Activated T-cell treated with anti-CD3 and anti-CD28 coated beads, Interleukin-2, amount 50 U/mL, for 48 hours (primary cell): ENCODE measurements at regions not wholly inside any gene's neighbourhood (a gene's known extent, or its start where the extent isn't known, plus 50 kb on each side); places are given as distances from the start of the nearest gene placed in this dataset.

Source experiments
- DNase-seq, 2 experiments: peaks; one replicate each; pipeline ENCODE4 v3.0.0-alpha.2; 2020

- peak in 1 of 2 experiments; percentile 8 for DNase-seq
Observed at GRCh38 chr3:10555263-10555662, 49.9 kb upstream of the ATP2B2 start.

DNA sequence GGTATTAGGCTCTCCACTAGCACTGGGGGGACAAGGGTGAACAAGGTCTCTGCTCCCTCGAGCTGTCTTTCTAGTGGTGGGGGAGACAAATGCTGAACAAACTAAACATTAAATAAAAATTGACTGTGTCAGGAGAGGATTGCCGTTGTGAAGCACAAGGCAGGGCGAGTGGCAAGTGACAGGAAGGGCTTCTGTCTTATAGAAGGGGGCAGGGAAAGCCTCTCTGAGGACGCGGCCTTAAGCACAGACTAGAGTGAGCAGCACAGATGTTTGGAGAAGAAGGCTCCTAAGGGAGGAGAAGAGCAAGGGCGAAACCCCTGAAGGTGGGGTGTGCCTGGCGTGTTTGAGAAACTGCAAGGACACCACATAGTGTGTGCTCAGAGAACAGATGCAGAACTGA lies 50.9 kb upstream of the ATP2B2 start:
- DNase-seq = peak in 1 of 2 experiments; percentile 14

- no peak for DNase-seq
Observed at GRCh38 chr3:10557250-10557649, 51.9 kb upstream of the ATP2B2 start.

GRCh38 chr3:10557781-10558373 lies 52.5 kb upstream of the ATP2B2 start:
- DNase-seq = no peak

DNA sequence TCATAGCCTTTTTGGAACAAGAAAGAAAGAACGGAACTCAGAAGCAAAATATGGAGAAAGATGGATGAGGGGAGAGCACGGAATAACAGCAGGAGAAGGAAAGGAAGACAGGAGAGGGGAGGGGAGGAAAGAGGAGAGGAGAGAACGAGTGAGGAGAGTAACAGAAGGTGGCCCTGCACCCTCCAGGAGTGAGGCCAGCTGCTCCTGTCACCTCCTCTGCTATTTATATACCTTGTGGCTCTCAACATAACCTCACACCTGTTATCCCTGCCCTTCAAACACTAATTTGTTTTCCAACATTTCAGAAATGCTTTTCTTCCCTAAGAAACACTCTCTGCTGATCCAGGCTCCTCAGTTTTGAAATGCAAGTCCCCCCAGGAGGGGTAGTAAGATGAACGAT lies 53.4 kb upstream of the ATP2B2 start:
- no peak for DNase-seq

- no peak for DNase-seq
Observed at GRCh38 chr3:10560060-10560861, 54.9 kb upstream of the ATP2B2 start.

DNA sequence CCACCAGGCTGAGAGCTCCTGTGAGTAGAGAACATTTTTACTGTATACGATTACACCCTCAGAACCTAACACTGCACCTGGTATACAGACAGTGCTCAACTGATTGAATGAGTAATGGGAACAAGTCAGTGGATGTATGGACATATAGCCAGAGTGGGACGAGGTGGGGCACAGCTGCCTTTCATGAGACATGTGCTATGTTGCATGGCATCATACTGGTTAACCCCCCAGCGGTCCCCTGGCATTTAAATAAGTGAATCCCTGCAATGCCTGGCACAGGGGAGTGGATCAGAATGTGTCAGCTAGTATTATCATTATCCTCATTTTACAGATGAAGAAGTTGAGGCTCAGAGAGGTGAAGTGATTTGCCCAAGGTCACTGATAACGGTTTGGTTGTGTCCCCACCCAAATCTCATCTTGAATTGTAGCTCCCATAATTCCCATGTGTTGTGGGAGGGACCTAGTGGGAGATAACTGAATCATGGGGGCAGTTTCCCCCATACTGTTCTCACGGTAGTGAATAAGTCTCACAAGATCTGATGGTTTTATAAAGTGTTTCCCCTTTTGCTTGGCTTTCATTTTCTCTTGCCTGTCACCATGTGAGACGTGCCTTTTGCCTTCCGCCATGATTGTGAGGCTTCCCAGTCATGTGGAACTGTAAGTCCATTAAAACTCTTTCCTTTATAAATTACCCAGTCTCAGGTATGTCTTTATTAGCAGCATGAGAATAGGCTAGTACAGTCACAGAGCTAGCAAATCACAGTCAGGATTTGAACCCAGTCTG lies 56.0 kb upstream of the ATP2B2 start:
- DNase-seq = no peak

GRCh38 chr3:10561946-10562560 lies 56.7 kb upstream of the ATP2B2 start:
- peak in 1 of 2 experiments; percentile 28 for DNase-seq

- DNase-seq = no peak
Observed at GRCh38 chr3:10563396-10563795, 58.0 kb upstream of the ATP2B2 start.

- no peak for DNase-seq
Observed at GRCh38 chr3:10565814-10566213, 60.4 kb upstream of the ATP2B2 start.

GRCh38 chr3:10566451-10566850 lies 61.1 kb upstream of the ATP2B2 start:
- DNase-seq = no peak

GRCh38 chr3:10568549-10568948 lies 63.2 kb upstream of the ATP2B2 start:
- no peak for DNase-seq

- DNase-seq = no peak
Observed at GRCh38 chr3:10570196-10570946, 65.0 kb upstream of the ATP2B2 start.

GRCh38 chr3:10574101-10574620 lies 68.8 kb upstream of the ATP2B2 start:
- DNase-seq = no peak

DNA sequence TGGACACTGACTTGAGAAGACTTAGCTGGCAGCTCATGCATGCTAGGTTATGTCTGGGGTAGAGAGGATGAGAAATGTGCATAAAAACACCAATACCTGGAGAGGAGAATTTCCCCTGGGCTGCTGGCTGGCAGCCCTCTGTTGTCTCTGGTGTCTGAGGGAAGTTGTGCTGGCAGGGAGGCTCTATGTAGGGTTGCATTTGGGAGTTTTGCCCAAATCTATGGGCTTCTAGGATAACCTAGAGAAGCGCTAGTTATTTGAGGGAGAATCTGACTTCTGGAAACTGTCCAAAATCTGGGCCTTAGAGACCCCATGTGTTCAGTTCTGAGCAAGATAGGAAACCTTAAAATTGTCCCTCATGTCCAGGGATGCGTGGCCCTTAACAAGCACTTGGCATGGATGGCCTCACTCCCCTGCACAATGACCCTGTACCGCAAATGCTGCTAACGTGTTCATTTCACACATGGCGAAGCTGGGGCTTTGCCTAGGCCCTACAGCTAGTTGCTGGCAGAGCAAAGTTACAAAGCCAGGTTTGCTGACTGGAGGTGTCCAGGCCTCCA lies 70.3 kb upstream of the ATP2B2 start:
- DNase-seq = no peak

DNA sequence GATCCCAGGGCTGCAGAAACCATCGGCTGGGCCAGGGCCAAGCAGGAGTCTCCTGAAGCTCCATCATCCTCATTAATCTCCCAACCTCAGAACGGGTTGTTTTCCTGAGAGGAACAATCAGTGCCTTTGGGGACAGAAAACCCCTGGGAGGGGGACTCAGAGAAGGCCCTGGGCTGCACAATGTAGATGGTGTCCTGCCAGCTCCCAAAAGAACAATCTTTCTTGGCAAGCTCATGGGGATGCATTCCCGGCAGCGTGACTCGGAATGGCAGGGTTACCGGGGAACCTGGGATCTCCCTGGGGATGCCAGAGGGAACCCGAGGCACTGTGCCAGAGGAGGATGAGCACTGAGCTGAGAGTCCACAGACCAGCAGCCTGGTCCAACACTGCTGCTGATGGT lies 72.1 kb upstream of the ATP2B2 start:
- no peak for DNase-seq

GRCh38 chr3:10580426-10580825 lies 75.0 kb upstream of the ATP2B2 start:
- no peak for DNase-seq

- DNase-seq = no peak
Observed at GRCh38 chr3:10581251-10581650, 75.9 kb upstream of the ATP2B2 start.

DNA sequence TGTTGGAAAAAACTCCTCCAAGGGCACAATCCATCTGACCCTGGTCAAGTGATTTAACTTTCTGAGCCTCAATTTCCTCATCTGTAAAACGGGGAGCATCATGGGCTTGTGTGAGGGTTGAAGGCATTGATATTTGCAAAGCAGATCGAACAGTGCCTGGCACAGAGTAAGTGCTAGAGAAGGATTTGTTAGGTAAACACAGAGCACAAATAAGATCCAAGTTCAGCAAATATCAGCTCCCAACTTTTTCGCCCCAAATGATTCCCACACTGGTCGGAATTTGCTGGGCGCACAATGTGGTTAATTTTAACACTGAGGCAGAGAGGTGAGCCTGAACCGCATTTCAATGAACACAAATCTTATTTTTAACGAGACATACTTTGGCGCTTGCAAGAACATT lies 76.3 kb upstream of the ATP2B2 start:
- DNase-seq = no peak

DNA sequence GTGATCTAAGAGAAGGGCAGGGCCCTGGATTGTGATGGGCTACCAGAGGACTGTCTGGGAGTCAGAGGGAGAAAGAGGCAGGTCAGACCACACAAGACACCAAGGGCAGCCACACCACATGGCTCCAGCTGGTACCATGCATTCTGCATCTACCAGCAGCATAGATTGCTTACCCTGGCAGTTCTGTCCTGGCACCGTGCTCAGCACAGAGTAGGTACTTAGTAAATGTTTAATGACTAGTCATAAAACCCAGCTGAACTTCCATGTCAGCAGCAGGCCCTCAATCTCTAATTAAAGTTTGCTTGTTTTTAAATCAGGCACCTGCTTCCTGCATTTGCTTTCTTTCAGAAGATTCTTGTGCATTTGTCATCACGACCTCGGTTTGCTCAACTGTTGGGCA lies 77.3 kb upstream of the ATP2B2 start:
- DNase-seq = no peak

DNA sequence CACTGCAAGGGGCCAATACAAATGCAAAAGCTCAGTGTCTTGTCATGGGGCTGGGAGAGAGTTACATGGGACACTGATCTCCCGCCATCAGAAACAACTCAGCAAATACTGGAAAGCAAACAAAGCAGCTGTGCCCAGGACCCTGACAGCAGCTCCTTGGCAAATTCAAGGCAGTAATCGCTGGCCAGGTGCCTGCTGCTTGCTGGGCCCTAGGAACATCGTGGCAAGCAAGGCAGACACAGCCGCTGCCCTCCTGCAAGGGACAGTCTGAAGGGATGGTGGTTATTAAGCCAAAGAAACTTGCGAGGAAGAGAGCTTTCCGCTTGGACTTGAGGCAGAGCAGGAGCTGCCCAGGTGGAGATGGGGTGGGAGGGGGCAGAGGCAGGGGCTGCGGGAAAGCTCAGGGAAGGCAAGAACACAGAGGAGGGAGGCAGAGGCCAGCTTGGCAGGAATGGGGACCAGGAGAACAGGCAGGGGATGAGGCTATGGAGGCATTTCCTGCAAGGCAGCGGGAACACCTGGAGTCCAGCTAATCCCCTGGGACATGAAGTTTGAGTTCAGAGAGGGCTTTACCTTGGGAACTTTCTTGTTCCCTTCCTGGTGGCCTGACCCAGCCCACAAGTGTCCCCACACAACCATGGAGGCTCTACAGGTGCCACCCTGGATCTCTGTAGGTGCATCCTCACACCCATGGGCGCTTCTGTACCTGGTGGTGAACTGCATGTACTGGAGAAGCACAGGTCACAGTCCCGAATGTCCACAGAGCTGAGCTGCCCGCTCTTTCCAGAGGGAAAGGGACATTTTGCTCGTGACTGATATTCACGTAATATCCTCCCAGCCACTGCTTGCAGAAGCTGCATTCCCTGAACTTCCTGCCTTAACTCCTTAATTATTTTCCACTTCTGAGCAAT lies 78.7 kb upstream of the ATP2B2 start:
- DNase-seq = no peak
